Chondrocyte (in vitro differentiated cells): ENCODE measurements at regions not wholly inside any gene's neighbourhood (a gene's known extent, or its start where the extent isn't known, plus 50 kb on each side); places are given as distances from the start of the nearest gene placed in this dataset.

Experiments
- DNase-seq: peaks from one replicate; pipeline ENCODE4 v3.0.0; 2021; ENCODE audit warnings: mixed read lengths, low spot score
- H3K27ac Mint-ChIP-seq: one replicate; pipeline ENCODE4 v1.8.0; 2021; ENCODE audit warnings: mild to moderate bottlenecking, moderate library complexity, mixed read lengths; ENCODE audit not compliant: unreplicated experiment
- H3K27me3 Mint-ChIP-seq: 2 replicates; pipeline ENCODE4 v1.8.0; 2021; ENCODE audit warnings: low read depth, mixed read lengths
- H3K36me3 Mint-ChIP-seq: 2 replicates; pipeline ENCODE4 v1.8.0; 2021; ENCODE audit warnings: low read depth, mixed read lengths
- H3K4me1 Mint-ChIP-seq: 2 replicates; pipeline ENCODE4 v1.8.0; 2021; ENCODE audit warnings: low read depth, mild to moderate bottlenecking, mixed read lengths
- H3K4me3 Mint-ChIP-seq: one replicate; pipeline ENCODE4 v1.8.0; 2021; ENCODE audit warnings: mild to moderate bottlenecking, moderate library complexity, mixed read lengths; ENCODE audit not compliant: unreplicated experiment
- H3K9me3 Mint-ChIP-seq: 2 replicates; pipeline ENCODE4 v1.8.0; 2021; ENCODE audit warnings: low read depth, mixed read lengths
- TF ChIP-seq, protein P1 (sequence below): fragments of 200-600 bp; sonication (generic); IDR thresholded peaks from 2 replicates; pipeline ENCODE4 v1.5.0; 2021; ENCODE audit warnings: antibody characterized with exemption, mild to moderate bottlenecking, moderate library complexity

DNA sequence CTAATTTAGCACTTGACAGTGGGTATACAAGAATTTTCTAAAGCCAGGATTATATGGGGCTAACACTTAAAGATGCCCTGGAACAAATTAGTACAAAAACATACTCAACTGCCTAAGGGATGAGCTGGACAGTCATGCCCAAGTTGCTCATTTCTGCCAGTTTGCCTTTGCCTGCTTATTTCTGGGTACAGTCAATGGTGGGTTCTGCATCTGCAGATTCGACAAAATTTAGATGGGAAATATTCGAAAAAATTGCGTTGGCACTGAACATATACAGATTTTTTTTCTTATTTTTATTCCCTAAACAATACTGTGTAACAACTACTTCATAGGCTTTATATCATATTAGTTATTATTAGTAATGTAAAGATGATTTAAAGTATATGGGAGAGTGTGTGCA lies 591.9 kb downstream of the EPM2A start:
- peaks cover 10% of the 10 kb centered on the region for H3K4me1 Mint-ChIP-seq

DNA sequence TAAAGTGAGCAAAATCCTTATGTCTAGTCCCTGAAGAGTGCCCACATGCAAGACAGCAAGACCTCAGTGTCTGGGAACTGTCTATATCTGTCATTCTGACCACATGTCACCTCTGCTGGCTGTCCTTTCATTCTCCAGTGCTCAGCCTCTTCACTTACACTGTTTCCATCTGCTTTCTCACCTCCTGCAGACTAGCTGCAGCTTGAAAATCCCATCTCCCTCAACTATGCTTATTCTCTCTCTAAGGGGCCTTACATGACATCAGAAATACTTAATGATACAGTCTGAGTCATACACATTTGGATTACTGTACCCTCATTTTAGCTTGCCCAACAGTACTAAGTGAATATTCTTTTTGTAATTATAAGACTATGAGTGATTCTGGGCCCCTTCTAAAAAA lies 587.8 kb downstream of the EPM2A start:
- no peak for DNase-seq

More for the DNA sequence above, 591.9 kb downstream of the EPM2A start:
- H3K9me3 Mint-ChIP-seq, result no peaks in the 10 kb centered on the region
- H3K27ac Mint-ChIP-seq, result no peak overlapping the region
- TF ChIP-seq, protein P1, sequence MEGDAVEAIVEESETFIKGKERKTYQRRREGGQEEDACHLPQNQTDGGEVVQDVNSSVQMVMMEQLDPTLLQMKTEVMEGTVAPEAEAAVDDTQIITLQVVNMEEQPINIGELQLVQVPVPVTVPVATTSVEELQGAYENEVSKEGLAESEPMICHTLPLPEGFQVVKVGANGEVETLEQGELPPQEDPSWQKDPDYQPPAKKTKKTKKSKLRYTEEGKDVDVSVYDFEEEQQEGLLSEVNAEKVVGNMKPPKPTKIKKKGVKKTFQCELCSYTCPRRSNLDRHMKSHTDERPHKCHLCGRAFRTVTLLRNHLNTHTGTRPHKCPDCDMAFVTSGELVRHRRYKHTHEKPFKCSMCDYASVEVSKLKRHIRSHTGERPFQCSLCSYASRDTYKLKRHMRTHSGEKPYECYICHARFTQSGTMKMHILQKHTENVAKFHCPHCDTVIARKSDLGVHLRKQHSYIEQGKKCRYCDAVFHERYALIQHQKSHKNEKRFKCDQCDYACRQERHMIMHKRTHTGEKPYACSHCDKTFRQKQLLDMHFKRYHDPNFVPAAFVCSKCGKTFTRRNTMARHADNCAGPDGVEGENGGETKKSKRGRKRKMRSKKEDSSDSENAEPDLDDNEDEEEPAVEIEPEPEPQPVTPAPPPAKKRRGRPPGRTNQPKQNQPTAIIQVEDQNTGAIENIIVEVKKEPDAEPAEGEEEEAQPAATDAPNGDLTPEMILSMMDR, result no peak
- H3K36me3 Mint-ChIP-seq, result no peaks in the 10 kb centered on the region
- H3K4me3 Mint-ChIP-seq, result no peak overlapping the region
- DNase-seq, result no peak
- H3K27me3 Mint-ChIP-seq, result no peaks in the 10 kb centered on the region

DNA sequence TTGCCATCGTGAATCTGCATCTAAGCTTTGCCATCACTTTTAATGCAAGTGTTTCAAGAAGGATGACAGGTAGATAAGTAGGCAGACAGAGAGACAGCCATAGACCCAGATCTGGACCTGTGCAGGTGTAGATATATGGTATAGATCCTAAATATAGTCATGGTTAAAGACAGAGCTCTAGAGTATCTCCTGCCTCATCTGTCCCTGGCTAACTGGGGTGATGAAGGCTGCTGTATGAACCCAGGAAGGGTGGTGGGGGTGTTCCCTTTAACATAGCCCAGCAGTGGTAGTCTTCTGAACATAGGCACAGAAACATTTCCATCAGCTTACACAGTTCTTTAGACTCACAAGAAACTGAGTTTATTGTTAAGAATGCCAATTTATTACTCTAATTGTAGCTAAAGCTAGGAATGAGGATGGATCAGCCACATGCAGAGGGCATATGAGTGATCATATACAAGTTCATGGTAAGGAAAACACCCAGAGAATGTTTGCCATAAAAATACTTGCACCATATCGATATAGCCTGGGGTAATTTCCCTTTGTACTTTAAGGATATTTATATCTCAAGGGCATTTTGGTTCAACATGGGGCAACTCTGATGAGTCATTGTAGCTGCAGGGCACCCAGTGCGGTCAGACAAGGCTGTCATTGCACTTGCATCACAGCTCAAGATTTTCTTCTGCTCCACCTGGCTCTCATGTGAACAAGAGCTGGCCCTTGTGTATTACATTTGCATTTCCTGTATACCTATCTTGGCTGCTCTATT lies 587.2 kb downstream of the EPM2A start:
- Mint-ChIP-seq H3K4me1 (peaks cover 35% of the 10 kb centered on the region), H3K36me3 (no peaks in the 10 kb centered on the region), H3K27ac (no peak overlapping the region), H3K9me3 (no peaks in the 10 kb centered on the region), H3K4me3 (no peak overlapping the region), H3K27me3 (no peaks in the 10 kb centered on the region)
- TF ChIP-seq, protein P1, result no peak
- DNase-seq, result no peak

More for the DNA sequence above, 587.8 kb downstream of the EPM2A start:
- Mint-ChIP-seq H3K27me3 (no peaks in the 10 kb centered on the region), H3K4me3 (no peak overlapping the region), H3K4me1 (peaks cover 35% of the 10 kb centered on the region), H3K27ac (no peak overlapping the region), H3K9me3 (no peaks in the 10 kb centered on the region), H3K36me3 (no peaks in the 10 kb centered on the region)
- TF ChIP-seq, protein P1, result no peak

DNA sequence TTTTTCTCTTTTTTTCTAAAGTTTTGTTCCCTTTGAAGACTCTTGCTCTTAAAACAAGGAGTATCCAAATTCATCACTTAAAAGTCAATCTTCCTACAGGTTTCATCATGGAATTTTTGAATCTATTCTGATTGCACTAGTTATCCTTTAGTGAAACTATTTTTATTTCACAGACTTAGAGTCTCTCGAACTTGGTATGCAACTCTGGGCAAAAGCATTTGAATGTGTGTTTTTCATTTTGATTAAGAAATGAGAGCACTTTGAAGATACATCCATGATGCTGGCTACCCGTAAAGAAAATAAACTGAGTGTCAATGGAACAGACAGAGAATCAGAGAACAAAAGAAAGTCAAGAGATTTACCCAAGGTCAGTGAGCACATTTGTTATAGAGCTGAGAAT lies 586.5 kb downstream of the EPM2A start:
- Mint-ChIP-seq H3K4me3 (no peak overlapping the region), H3K27ac (no peak overlapping the region), H3K4me1 (peaks cover 35% of the 10 kb centered on the region), H3K9me3 (no peaks in the 10 kb centered on the region), H3K36me3 (no peaks in the 10 kb centered on the region), H3K27me3 (no peaks in the 10 kb centered on the region)
- TF ChIP-seq, protein P1, result no peak
- no peak for DNase-seq

DNA sequence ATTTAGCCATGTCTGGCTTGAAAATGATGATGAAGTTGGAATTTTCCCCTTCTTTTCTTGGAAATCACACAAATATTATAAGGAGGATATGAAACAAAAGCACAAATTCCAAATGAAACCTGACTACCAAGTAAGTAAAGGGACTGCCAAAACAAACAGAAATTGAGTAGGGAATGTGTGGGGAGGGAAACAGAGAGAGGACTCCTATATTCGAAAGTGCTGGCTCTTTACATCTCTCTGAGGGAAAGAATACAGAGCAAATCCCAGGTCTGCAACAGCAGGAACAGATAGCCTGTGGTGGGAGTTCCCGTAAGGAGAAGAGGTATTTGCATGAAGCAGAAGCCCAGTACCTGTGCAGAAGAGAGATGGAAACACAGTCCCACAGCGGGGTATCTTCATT lies 583.7 kb downstream of the EPM2A start:
- Mint-ChIP-seq H3K27me3 (no peaks in the 10 kb centered on the region), H3K9me3 (no peaks in the 10 kb centered on the region), H3K4me3 (no peak overlapping the region), H3K36me3 (no peaks in the 10 kb centered on the region), H3K4me1 (peaks cover 35% of the 10 kb centered on the region), H3K27ac (no peak overlapping the region)
- DNase-seq, result no peak
- TF ChIP-seq, protein P1, result no peak
